ENCODE measurements at regions not wholly inside any gene's neighbourhood (a gene's known extent, or its start where the extent isn't known, plus 50 kb on each side); places are given as distances from the start of the nearest gene placed in this dataset.

DNA sequence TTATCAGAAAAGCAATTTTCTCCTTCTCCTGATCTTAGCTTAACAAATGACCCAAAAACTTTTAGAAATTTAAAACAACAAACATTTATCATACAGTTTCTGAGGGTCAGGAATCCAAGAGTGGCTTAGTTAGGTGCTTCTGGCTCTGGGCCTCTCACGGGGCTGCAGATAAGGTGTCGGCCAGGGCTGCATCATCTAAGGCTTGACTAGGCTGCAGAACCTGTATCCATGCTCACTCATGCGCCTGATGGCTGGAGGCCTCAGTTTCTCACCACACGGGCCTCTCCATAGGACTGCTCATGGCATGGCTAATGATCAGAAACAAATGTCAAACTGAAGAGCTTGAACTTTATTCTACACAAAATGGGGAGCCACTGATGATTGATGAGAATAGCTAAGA, 210.0 kb downstream of the SEC61B start:
- H3K36me3 ChIP-seq (ENCODE audit: control insufficient read depth in 3 of 3, insufficient read depth in 2 of 3, low read depth in 1 of 3, low read length in 3 of 3), result no peaks in the 10 kb centered on the region
- no peak overlapping the region for H3K27ac ChIP-seq (ENCODE audit: low read depth in 1 of 3, low read length in 2 of 3)
- H3K4me3 ChIP-seq (ENCODE audit: low read depth in 1 of 3, low read length in 3 of 3), result no peak overlapping the region
- no peak for FAIRE-seq
- WGBS, 3 donors, result 89 to 91% (median 90%) methylated on average over 4 of the region's 4 CpGs
- no peaks in the 10 kb centered on the region for H3K27me3 ChIP-seq (ENCODE audit: control insufficient read depth in 3 of 3, insufficient read depth in 3 of 3, low read length in 3 of 3)
- H3K9me3 ChIP-seq (ENCODE audit: control insufficient read depth in 2 of 2, insufficient read depth in 1 of 2, low read depth in 1 of 2, low read length in 1 of 2), result no peaks in the 10 kb centered on the region
- peaks cover 0 to 2% (median 0%) of the 10 kb centered on the region in 3 donors for H3K4me1 ChIP-seq (ENCODE audit: control insufficient read depth in 3 of 3, insufficient read depth in 2 of 3, low read depth in 1 of 3, low read length in 2 of 3)
- no peak for DNase-seq

DNA sequence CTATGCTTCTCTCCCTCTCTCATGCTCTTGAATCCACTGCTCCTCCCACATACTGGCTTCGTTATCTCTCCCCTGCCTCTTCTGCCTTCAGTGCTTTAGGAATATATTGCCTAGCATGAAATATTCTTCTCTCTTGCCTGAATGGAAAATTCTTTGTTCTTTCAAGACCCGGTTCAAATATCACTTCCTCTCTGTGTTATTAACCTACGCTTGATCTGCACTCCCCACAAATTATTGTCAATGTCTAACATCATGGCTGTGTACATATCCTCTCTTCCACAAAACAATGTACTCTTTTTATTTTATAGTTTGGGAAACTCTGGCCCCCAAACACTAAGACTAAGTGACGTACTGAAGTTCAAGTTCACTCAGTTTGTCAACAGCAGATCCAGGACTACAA, 211.0 kb downstream of the SEC61B start:
- H3K27ac ChIP-seq (ENCODE audit: low read depth in 1 of 3, low read length in 2 of 3), result peak overlapping the region in 1 of 3 donors; percentile 18
- H3K36me3 ChIP-seq (ENCODE audit: control insufficient read depth in 3 of 3, insufficient read depth in 2 of 3, low read depth in 1 of 3, low read length in 3 of 3), result no peaks in the 10 kb centered on the region
- H3K9me3 ChIP-seq (ENCODE audit: control insufficient read depth in 2 of 2, insufficient read depth in 1 of 2, low read depth in 1 of 2, low read length in 1 of 2), result no peaks in the 10 kb centered on the region
- FAIRE-seq (no peak), DNase-seq (no peak)
- H3K27me3 ChIP-seq (ENCODE audit: control insufficient read depth in 3 of 3, insufficient read depth in 3 of 3, low read length in 3 of 3), result no peaks in the 10 kb centered on the region
- H3K4me1 ChIP-seq (ENCODE audit: control insufficient read depth in 3 of 3, insufficient read depth in 2 of 3, low read depth in 1 of 3, low read length in 2 of 3), result peaks cover 0 to 2% (median 0%) of the 10 kb centered on the region in 3 donors
- no peak overlapping the region for H3K4me3 ChIP-seq (ENCODE audit: low read depth in 1 of 3, low read length in 3 of 3)
- WGBS, 3 donors, result 77 to 80% (median 78%) methylated on average over 4 of the region's 4 CpGs

DNA sequence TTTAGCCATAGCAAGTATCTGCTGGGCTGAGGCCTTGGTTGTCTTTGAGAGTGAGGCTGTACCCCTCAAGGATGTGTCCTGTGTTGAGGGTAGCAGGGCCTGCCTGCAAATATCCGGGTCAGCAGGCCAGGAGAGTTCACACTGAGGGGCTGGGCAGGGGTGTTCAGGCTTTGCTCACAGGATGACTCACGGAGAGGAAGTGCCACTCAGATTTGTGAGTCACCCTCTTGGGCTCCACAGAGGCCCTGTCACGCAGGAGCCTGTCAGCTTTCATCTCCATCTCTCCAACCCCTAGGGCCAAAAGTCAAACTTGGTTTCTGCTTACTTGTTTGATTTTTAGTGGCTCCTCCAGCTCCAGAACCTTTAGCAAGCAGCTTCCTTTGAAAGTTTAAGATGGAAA, 211.5 kb downstream of the SEC61B start:
- 7 to 21% (median 11%) methylated on average over 3 of the region's 3 CpGs for WGBS, 3 donors
- no peaks in the 10 kb centered on the region for H3K9me3 ChIP-seq (ENCODE audit: control insufficient read depth in 2 of 2, insufficient read depth in 1 of 2, low read depth in 1 of 2, low read length in 1 of 2)
- no peak overlapping the region for H3K4me3 ChIP-seq (ENCODE audit: low read depth in 1 of 3, low read length in 3 of 3)
- peak in 1 of 2 donors; percentile 4 for DNase-seq
- H3K4me1 ChIP-seq (ENCODE audit: control insufficient read depth in 3 of 3, insufficient read depth in 2 of 3, low read depth in 1 of 3, low read length in 2 of 3), result peaks cover 0 to 2% (median 0%) of the 10 kb centered on the region in 3 donors
- H3K27me3 ChIP-seq (ENCODE audit: control insufficient read depth in 3 of 3, insufficient read depth in 3 of 3, low read length in 3 of 3), result no peaks in the 10 kb centered on the region
- H3K36me3 ChIP-seq (ENCODE audit: control insufficient read depth in 3 of 3, insufficient read depth in 2 of 3, low read depth in 1 of 3, low read length in 3 of 3), result no peaks in the 10 kb centered on the region
- peak overlapping the region in 1 of 3 donors; percentile 18 for H3K27ac ChIP-seq (ENCODE audit: low read depth in 1 of 3, low read length in 2 of 3)
- no peak for FAIRE-seq

DNA sequence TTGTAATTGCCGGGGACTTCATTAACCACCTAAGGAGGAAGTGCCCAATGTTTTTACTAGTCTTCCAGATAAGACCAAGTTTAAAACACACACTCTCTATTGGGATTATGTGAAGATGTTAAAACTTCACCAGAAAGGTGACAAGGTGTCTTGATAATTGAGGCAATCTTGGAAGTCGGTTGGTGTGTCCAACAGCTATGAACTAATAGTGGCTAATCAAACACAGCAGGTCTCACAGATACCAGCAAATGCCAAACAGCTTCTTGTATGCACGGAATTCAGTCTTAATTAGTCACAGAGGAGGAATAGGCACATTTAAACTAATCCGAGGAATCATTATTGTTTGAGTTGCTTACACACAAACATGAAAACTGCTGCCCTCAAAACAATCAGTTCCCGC, 214.5 kb downstream of the SEC61B start:
- no peak for FAIRE-seq
- no peak overlapping the region for H3K27ac ChIP-seq (ENCODE audit: low read depth in 1 of 3, low read length in 2 of 3)
- peaks cover 0 to 2% (median 0%) of the 10 kb centered on the region in 3 donors for H3K4me1 ChIP-seq (ENCODE audit: control insufficient read depth in 3 of 3, insufficient read depth in 2 of 3, low read depth in 1 of 3, low read length in 2 of 3)
- DNase-seq, result no peak
- H3K4me3 ChIP-seq (ENCODE audit: low read depth in 1 of 3, low read length in 3 of 3), result no peak overlapping the region
- no peaks in the 10 kb centered on the region for H3K27me3 ChIP-seq (ENCODE audit: control insufficient read depth in 3 of 3, insufficient read depth in 3 of 3, low read length in 3 of 3)
- H3K9me3 ChIP-seq (ENCODE audit: control insufficient read depth in 2 of 2, insufficient read depth in 1 of 2, low read depth in 1 of 2, low read length in 1 of 2), result no peaks in the 10 kb centered on the region
- H3K36me3 ChIP-seq (ENCODE audit: control insufficient read depth in 3 of 3, insufficient read depth in 2 of 3, low read depth in 1 of 3, low read length in 3 of 3), result no peaks in the 10 kb centered on the region
- 70 to 79% (median 71%) methylated on average over 5 of the region's 5 CpGs for WGBS, 3 donors

DNA sequence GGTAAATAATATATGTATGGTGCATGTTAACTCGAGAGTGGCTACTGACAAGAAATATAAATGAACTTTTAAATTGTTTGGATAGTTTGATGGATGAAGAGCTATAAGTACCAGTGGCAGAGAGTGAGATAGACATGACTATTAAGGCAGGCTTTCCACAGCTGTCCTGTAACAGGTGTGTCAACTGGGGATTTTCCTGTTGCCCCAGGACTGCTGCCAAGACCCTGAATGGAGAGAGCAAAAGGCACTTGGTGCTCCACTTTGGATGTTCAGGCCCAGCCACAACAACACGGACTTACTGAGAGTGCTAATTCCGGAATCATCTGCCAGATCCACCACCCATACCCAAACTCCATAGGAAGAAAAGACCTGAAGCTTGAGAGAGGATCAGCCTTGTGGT, 215.1 kb downstream of the SEC61B start:
- no peak for FAIRE-seq
- Histone ChIP-seq H3K36me3 (ENCODE audit: control insufficient read depth in 3 of 3, insufficient read depth in 2 of 3, low read depth in 1 of 3, low read length in 3 of 3) (no peaks in the 10 kb centered on the region), H3K27me3 (ENCODE audit: control insufficient read depth in 3 of 3, insufficient read depth in 3 of 3, low read length in 3 of 3) (no peaks in the 10 kb centered on the region), H3K4me1 (ENCODE audit: control insufficient read depth in 3 of 3, insufficient read depth in 2 of 3, low read depth in 1 of 3, low read length in 2 of 3) (peaks cover 0 to 2% (median 0%) of the 10 kb centered on the region in 3 donors), H3K9me3 (ENCODE audit: control insufficient read depth in 2 of 2, insufficient read depth in 1 of 2, low read depth in 1 of 2, low read length in 1 of 2) (no peaks in the 10 kb centered on the region), H3K4me3 (ENCODE audit: low read depth in 1 of 3, low read length in 3 of 3) (no peak overlapping the region), H3K27ac (ENCODE audit: low read depth in 1 of 3, low read length in 2 of 3) (no peak overlapping the region)
- WGBS, 3 donors, result 74 to 83% (median 83%) methylated on average over 3 of the region's 3 CpGs
- DNase-seq, result no peak

DNA sequence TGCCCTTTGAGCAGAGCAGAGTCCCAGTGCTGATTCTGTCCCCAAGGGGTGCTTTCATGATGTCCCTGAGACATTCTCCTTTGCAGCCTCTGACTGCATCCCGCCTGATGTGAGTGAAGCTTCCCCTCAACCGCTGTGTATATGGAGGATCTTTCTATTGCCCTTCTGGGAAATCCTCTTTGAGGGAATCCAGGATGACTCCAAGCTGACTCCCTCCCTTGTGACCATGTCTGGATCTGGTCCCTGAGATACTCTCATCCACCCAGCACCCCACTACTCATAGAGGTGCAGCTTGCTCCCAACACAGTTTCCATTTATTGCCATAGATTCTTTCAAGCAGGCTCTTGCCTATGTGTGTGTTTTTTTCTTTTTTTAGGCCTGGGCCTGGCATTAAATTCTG, 216.5 kb downstream of the SEC61B start:
- Histone ChIP-seq H3K9me3 (ENCODE audit: control insufficient read depth in 2 of 2, insufficient read depth in 1 of 2, low read depth in 1 of 2, low read length in 1 of 2) (no peaks in the 10 kb centered on the region), H3K36me3 (ENCODE audit: control insufficient read depth in 3 of 3, insufficient read depth in 2 of 3, low read depth in 1 of 3, low read length in 3 of 3) (no peaks in the 10 kb centered on the region), H3K27me3 (ENCODE audit: control insufficient read depth in 3 of 3, insufficient read depth in 3 of 3, low read length in 3 of 3) (no peaks in the 10 kb centered on the region), H3K4me3 (ENCODE audit: low read depth in 1 of 3, low read length in 3 of 3) (no peak overlapping the region), H3K27ac (ENCODE audit: low read depth in 1 of 3, low read length in 2 of 3) (no peak overlapping the region), H3K4me1 (ENCODE audit: control insufficient read depth in 3 of 3, insufficient read depth in 2 of 3, low read depth in 1 of 3, low read length in 2 of 3) (no peaks in the 10 kb centered on the region)
- WGBS, 3 donors, result 90 to 100% (median 99%) methylated on average over 2 of the region's 2 CpGs
- no peak for DNase-seq
- no peak for FAIRE-seq

DNA sequence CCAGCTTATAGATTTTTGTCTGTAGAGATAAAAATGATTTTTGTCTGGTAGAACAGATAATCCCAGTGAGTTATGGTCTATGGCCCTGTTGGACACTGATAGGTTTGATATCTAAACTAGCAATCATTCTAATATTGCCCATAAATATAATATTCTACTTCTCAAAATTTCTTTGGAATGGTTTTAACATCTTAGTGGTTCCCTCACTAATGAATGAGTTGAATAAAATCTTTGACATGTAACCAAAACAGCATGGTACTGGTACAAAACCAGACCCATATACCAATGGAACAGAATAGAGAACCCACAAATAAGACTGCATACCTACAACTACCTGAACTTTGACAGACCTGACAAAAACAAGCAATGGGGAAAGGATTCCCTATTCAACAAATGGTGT, 219.7 kb downstream of the SEC61B start:
- FAIRE-seq (no peak), DNase-seq (no peak)
- H3K4me1 ChIP-seq (ENCODE audit: control insufficient read depth in 3 of 3, insufficient read depth in 2 of 3, low read depth in 1 of 3, low read length in 2 of 3), result no peaks in the 10 kb centered on the region
- H3K9me3 ChIP-seq (ENCODE audit: control insufficient read depth in 2 of 2, insufficient read depth in 1 of 2, low read depth in 1 of 2, low read length in 1 of 2), result no peaks in the 10 kb centered on the region
- H3K4me3 ChIP-seq (ENCODE audit: low read depth in 1 of 3, low read length in 3 of 3), result no peak overlapping the region
- no peaks in the 10 kb centered on the region for H3K36me3 ChIP-seq (ENCODE audit: control insufficient read depth in 3 of 3, insufficient read depth in 2 of 3, low read depth in 1 of 3, low read length in 3 of 3)
- H3K27me3 ChIP-seq (ENCODE audit: control insufficient read depth in 3 of 3, insufficient read depth in 3 of 3, low read length in 3 of 3), result no peaks in the 10 kb centered on the region
- no peak overlapping the region for H3K27ac ChIP-seq (ENCODE audit: low read depth in 1 of 3, low read length in 2 of 3)

DNA sequence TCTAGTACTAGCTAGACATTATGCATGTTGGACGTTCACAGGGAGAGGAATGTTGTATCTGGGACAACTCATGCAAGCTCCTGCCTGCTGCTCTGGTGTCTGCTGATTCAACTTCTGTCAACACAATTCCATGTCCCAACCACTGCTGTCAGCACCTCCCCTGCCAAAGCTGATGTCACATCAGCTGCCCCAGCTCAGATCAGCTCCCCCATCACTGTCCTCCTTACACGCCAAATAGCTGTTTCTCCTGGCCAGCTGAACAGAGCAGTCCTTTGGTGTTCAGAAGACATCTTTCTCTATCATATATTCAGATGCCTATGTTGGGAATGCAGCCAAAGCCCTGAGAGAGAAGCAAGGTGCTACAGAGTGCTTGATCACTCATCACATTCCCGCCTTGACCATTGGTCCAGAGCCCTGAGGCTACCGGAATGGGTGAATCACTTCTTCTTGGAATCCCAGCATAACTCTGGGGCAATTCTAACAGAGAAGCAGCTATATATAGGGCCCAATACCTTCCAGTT, 223.3 kb downstream of the SEC61B start:
- no peak for FAIRE-seq
- H3K27ac ChIP-seq (ENCODE audit: low read depth in 1 of 3, low read length in 2 of 3), result no peak overlapping the region
- H3K9me3 ChIP-seq (ENCODE audit: control insufficient read depth in 2 of 2, insufficient read depth in 1 of 2, low read depth in 1 of 2, low read length in 1 of 2), result no peaks in the 10 kb centered on the region
- H3K27me3 ChIP-seq (ENCODE audit: control insufficient read depth in 3 of 3, insufficient read depth in 3 of 3, low read length in 3 of 3), result no peaks in the 10 kb centered on the region
- 68 to 81% (median 75%) methylated on average over 4 of the region's 4 CpGs for WGBS, 3 donors
- H3K36me3 ChIP-seq (ENCODE audit: control insufficient read depth in 3 of 3, insufficient read depth in 2 of 3, low read depth in 1 of 3, low read length in 3 of 3), result no peaks in the 10 kb centered on the region
- H3K4me3 ChIP-seq (ENCODE audit: low read depth in 1 of 3, low read length in 3 of 3), result no peak overlapping the region
- no peak for DNase-seq
- no peaks in the 10 kb centered on the region for H3K4me1 ChIP-seq (ENCODE audit: control insufficient read depth in 3 of 3, insufficient read depth in 2 of 3, low read depth in 1 of 3, low read length in 2 of 3)

DNA sequence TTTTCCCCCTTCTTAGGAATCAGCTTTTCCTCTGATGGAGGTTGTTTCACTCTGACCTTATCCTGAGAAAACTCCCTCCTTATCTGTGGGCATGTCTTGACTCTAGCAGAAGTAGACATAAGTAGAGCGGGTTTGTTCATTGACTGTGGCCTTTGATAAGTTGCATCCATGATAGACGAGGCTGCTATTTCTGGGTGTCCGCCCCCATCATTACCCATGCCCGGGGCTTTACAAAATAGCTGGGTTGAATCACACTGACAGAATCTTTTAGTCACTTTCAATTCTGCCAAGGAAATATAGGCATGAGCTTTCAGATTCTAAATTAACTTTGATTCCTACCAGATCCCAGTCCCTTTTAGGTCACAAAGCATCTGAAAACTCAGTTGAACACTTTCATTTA, 223.8 kb downstream of the SEC61B start:
- H3K27me3 ChIP-seq (ENCODE audit: control insufficient read depth in 3 of 3, insufficient read depth in 3 of 3, low read length in 3 of 3), result no peaks in the 10 kb centered on the region
- no peak overlapping the region for H3K4me3 ChIP-seq (ENCODE audit: low read depth in 1 of 3, low read length in 3 of 3)
- no peak overlapping the region for H3K27ac ChIP-seq (ENCODE audit: low read depth in 1 of 3, low read length in 2 of 3)
- no peaks in the 10 kb centered on the region for H3K4me1 ChIP-seq (ENCODE audit: control insufficient read depth in 3 of 3, insufficient read depth in 2 of 3, low read depth in 1 of 3, low read length in 2 of 3)
- no peak for FAIRE-seq
- 56 to 73% (median 66%) methylated on average over 4 of the region's 4 CpGs for WGBS, 3 donors
- H3K36me3 ChIP-seq (ENCODE audit: control insufficient read depth in 3 of 3, insufficient read depth in 2 of 3, low read depth in 1 of 3, low read length in 3 of 3), result no peaks in the 10 kb centered on the region
- no peaks in the 10 kb centered on the region for H3K9me3 ChIP-seq (ENCODE audit: control insufficient read depth in 2 of 2, insufficient read depth in 1 of 2, low read depth in 1 of 2, low read length in 1 of 2)
- no peak for DNase-seq
